ENCODE measurements at regions not wholly inside any gene's neighbourhood (a gene's known extent, or its start where the extent isn't known, plus 50 kb on each side); places are given as distances from the start of the nearest gene placed in this dataset.

DNA sequence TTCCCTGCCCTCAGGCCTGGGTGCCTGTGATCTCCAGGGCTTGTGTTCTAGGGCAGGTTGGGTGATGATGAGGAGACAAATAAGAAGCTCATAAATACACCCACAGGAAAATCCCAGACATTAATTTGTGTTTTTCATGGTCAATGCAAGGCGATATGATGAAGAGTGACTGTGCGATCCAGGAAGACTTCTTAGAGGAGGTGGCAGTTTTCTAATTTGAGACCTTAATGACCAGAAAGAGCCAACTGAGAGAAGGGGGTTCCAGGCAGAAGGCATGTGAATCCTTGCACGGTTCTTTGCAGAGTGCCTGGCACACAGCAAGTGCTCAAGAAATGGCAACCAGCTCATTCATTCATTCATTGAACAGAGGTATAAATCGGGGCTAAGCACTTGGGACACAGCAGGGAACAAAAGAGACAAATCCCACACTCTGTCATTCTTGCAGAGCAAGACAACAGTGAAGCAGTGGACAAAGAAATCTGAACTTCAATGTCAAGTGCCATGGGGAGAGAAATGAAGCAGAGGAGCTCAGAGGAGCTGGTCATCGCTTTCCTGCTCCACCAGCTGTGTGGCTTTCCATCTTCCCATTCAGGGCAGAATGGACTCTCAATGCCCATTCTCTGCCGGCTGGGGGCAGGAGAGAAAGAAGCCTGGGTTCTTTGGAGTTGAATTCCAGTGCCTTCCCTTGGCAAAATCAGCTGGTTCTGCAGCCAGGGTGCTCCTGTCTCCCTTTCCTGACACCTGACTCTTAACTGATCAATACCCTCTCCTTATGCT lies 128.3 kb downstream of the AACS start:
- DNase-seq, result no peak

DNA sequence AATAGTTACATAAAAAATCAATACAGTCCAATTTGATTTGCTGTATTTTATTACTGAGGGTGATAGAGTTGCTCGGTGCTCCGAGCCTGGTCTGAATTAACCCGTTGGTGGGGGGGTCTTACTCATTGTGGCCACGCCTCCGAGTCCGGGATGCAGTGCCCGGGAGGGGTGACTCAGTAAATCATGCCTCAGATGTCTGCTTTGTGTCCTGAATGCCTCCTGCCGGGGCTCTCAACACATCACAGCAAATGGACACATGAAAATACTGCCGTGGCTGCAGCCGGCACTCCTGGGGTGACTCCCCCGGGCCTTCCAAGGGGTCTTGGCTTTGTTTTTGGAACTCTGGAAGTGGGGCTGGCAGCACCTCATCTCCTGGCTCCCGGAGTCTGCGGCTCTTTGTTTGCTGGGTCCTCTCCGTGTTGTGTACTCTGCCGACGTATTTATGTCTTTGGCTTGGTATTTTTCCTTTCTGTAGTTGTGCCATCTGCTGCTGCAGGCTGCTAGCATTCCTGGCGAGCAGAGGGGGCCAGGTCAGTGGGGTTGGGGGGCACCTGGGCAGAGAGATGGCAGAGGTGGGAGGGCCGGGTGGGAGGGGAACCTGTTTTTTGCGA lies 129.0 kb downstream of the AACS start:
- DNase-seq, result no peak

DNA sequence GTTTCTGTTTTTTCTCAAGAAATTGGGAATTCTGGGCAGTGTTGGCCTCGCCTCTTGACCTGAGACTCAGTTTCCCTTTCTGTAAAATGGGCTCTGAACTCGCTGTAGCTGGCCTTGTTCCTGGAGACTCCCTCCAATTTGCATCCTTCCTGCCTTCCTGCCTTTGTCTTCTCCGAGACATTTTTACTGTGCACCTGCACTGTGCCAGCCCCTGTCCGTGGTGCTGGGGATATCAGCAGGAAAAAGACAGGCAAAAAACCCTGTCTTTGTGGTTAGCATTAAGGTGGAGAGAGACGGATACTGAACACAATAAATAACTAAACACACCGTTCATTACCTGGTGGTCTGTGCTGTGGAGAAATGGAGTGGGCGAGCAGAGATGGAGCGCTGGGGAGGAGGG lies 129.8 kb downstream of the AACS start:
- no peak for DNase-seq

DNA sequence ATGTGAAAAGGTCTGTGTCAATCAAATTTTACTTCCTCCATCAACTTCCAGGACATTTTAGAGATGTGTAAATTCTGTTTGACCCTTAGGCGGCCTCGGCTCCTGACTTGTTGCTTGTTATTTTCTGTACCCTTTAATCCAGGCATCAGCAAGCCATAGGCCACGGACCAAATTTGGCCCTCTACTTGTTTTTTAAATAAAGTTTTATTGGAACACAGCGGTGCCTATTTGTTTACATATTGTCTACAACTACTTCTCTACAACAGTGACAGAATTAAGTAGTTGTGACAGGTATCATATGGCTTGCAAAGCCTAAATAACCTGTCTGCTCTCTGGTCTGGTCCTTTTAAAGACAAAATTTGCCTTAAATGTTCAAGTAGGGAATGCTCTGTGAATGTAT lies 132.1 kb downstream of the AACS start:
- DNase-seq, result no peak

DNA sequence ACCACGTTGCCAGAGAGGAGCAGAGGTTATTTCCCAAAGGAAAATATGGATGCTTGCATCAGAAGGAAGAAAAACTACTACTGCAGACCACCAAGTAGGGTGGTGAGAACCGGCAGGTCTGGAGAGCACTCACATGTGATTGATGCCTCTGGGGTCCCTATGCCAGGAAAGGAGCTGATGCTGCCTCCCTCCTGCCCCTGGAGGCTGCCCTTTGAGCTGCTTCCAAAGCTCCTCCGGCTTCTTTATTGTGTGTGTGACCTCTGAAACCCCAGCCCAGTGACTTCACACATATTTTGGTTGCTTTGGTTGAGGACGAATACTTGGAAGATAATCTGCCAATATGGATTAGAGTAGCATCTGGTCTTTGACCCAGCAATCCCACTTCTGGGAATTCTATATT lies 133.4 kb downstream of the AACS start:
- DNase-seq, result no peak

DNA sequence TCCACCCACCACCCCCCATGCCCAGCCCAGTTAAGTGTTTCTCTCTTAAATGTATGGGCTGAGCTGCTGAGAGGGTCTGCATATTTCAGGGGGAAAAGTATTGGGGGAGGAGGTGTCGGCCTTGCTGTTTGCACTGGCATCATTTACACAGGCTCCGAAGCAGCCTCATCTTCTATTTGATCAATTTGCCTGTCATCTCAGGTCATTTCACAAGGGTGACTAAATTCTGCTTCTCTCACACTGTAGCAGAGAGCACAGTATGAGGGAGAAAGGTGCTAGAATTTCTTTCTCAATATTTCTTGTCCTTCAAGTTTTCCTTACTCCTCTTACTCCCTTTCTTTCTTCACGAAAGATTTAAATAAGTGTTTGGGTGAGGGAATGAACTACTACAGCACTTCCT lies 135.9 kb downstream of the AACS start:
- no peak for DNase-seq

DNA sequence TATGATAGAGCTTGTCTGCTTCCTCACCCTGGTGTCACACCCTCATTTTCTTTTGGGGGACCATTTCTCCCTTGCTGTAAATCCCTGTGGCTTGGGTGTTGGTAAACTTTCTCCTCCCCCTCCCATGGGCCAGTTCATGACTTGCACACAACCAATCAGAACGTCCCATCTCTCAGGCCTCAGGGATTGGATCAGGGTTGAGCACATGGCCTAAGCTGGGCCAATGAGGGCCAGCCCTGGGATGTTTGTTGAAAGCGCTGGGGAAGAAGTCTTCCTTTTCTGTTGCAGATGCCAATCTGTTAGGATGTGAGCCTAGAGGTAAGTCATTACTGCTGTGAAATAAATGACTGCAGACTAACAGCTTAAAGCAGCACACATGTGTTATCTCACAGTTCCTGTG lies 136.7 kb downstream of the AACS start:
- no peak for DNase-seq

DNA sequence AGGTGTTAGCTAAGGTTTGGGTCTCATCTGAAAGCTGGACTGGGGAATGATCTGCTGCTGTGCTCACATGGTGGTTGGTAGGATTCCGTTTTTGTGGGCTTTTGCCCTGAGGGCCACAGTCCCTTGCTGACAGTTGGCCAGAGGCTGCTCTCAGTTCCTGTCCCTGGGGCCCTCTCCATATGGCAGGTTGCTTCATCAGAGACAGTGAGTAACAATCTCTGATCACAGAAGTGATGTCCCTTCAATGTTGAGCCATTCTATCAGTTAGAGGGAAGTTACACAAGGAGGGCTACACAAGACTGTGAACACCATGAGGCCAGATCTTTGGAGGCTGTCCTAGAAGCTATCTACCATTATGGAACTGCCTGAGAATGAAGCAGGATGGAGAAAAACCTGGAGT lies 137.2 kb downstream of the AACS start:
- no peak for DNase-seq

DNA sequence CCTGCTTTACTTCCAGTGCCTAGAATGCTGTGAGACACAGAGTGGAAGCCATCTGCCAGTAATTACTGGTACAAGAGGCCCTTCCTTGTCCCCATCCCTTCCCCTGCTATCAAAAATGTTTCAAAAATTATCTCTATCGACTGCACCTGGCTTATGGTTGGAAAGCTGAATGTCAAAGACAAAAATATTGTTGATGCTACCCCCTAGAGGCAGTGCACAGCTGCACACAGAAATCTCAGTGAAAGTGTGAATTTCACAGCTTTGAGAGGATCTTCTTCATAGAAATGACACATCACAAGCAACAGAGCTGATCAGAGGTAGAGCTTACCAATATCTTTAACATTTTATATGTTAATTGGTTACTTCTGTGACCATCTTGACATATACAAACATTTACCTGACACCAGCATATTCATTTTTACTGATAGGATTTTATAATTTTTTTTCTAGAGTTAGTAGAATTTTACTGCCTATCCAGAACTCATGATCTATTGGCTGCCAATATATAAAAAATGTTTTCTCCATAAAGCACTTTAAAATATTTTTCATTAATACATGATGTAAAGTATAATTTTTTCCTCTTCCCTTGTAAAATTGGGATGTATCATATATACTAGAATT lies 138.0 kb downstream of the AACS start:
- DNase-seq, result no peak

DNA sequence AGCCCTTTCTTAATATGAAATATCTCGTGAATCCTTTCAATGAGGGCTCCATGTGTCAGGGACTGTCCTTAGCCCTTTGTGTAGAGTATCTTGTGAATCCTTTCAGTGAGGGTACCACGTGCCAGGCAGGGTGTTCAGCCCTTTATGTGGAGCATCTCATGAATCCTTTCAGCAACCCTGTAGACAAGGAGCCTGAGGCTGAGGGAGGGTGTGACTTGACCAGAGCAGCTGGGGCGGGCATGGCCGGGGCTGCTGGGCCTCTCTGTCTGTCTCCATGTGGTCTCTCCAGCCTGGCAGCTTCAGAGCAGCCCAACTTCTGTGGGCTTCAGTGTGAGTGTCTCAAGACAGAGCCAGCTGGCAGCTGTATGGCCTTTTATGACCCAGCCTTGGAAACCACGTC lies 140.2 kb downstream of the AACS start:
- DNase-seq, result no peak

DNA sequence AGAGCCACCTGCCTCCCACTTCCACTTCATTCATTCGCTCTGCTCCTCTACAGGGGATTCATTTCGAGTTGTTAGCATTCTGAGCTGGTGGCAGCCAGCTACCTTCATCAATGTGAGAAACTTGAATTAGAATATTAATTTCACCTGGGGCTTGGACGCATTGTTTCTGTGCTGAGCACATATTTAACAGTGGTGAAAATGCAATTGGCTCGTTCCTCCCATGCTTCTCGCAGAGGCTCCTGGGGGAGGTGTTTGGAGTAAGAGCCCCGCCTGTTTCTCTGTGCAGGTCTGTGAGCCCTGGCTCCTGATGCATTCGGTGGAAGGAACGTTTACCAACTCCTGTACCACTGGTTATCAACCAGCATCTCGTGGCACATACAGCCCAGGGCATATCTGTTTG lies 141.5 kb downstream of the AACS start:
- no peak for DNase-seq

DNA sequence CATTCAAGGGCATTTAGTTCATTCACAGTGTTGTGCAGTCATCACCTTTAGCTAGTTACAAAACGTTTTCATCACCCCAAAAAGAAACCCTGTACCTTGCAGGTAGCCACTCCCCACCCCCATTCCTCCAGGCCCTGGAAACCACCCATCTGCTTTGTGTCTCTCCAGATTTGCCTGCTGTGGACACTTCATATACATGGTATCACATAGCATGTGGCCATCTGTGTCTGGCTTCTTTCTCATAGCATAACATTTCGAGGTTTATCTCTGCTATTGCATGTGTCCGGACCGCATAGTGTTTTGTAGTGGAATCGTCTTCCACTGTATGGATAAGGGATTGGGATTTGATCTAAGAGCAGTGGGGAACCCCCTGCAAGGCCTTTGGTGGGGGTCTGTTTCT lies 143.1 kb downstream of the AACS start:
- DNase-seq, result no peak

DNA sequence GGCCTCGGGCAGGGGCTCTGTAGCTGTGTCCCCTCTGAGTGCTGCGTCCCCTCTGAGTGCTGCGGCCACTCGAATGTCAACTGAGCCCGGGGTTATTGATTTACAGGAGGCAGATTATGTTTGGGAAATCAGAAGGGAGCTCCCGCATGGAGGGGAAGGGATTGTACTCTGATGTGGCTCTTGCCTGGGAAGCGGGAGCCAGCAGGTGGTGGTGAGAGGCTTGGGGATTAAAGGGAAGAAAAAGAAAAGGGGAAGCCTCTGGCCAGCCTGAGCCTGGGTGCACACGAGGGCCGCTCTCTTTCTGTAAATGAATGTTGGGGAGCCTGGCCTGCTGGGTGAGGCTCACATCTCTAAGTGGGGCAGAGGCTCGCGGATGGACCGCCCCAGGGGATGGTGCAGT lies 143.7 kb downstream of the AACS start:
- DNase-seq, result no peak

DNA sequence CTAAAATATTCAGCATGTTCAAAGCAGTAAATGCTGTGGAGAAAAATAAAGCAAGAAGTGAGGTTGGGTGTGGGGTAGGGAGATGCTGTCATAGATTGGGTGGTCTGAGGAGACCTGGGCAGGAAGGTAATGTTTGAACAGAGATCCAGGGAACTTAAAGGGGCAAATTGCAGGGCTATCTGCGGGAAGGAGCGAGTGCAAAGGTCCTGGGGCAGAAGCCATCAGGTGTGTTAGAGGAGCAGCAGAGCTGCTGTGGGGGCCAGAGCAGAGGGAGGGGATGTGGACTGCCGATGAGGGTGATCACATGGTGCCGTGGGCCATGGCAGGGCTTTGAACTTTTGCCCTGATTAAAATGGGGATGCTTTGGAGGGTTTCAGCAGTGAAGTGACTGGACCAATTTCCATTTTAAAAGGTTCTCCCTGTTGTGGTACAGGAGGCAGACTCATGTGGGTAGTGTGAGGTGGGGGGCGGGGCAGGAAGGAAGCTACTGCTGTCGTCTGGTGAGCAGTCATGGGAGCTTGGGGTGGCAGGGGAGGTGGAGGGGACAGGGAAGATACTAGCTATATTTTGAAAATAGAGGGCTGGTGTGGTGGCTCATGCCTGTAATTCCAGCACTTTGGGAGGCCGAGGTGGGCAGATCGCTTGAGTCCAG lies 145.0 kb downstream of the AACS start:
- no peak for DNase-seq

DNA sequence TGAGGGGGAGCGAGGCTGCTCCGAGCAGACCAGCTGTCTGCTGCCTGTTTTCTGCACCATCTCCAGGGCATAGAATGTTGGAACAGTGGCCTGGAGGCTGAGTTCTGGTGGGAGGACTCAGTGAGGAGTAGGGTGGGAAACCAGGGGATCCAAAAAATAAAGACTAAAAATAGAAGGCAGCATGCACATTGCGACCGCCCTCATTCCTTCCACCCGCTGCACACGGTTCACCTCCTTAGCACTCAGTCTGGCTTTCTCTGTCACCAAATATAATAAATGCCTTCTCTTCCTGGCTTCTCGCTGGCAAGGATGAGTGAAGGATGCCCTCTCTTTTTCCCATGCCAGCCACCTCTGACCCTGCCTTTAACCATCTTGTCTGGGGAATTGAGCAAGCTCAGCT lies 146.2 kb downstream of the AACS start:
- no peak for DNase-seq

DNA sequence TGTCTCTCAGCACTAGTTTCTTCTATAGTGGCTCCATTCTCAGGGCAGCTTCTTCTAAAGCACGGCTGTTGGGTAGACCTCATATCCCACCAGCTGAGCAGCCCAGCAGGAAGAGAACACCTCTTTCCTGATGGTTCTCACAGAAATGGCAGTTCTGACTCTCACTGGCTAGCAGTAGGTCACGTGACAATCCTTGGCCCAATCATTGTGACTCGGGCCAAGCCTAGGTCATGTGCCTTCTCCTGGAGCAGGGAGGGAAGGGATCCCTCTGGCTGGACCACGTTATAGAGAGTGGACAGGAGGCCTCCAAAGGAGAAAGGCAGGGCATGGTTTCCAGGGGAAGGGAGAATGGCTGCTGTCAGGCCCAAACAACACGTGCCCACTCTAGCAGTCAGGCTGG lies 149.1 kb downstream of the AACS start:
- no peak for DNase-seq

DNA sequence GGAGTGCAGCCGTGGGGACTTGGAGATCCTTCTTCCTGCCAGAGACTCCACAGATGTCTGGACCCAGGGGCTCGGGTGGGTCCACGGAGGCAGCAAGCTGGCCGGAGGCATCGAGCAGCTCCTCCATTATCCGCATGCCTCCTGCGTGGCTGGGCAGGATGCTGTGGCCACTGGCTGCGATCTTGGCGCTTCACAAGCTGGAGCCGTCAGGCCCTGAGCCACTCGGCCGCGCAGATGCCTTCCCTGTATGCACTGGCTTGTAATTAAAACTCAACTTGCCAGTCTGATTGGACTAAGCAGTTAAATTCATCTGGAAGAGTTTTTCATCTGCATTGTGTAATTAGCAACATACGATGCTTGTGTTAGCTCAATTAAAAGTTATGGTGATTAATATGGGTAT lies 151.5 kb downstream of the AACS start:
- DNase-seq, result no peak

DNA sequence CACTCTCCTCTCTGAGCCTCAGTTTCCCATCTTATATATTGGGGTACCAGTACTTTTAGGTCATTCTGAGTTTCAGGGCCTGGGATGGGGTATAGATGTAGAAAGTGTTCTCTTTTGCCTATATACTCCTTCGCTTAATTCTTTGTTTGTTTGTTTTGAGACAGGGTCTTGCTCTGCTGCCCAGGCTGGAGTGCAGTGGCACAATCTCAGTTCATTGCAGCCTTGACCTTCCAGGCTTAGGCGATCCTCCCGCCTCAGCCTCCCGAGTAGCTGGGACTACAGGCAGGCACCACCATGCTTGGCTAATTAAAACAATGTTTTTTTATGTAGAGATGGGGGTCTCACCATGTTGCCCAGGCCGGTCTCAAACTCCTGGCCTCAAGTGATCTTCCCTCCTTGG lies 152.1 kb downstream of the AACS start:
- no peak for DNase-seq

DNA sequence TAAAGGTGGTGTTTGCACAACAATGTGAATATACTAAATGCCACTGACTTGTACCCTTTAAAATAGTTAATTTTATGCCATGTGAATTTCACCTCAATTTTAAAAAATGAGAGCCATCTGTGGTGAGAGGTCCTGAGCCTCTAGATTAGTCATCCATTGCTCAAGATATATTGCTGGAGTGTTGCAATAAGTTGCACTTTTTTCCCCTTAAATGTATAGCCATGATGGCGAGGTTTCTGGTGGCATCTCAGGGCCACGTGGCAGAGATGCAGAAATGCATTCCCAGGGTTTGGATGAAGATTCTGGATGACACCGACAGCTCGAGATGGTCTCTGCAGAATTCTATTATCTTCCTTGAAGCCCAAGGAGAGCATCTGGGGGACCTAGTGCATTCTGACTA lies 153.7 kb downstream of the AACS start:
- DNase-seq, result peak; percentile 19 to 58

DNA sequence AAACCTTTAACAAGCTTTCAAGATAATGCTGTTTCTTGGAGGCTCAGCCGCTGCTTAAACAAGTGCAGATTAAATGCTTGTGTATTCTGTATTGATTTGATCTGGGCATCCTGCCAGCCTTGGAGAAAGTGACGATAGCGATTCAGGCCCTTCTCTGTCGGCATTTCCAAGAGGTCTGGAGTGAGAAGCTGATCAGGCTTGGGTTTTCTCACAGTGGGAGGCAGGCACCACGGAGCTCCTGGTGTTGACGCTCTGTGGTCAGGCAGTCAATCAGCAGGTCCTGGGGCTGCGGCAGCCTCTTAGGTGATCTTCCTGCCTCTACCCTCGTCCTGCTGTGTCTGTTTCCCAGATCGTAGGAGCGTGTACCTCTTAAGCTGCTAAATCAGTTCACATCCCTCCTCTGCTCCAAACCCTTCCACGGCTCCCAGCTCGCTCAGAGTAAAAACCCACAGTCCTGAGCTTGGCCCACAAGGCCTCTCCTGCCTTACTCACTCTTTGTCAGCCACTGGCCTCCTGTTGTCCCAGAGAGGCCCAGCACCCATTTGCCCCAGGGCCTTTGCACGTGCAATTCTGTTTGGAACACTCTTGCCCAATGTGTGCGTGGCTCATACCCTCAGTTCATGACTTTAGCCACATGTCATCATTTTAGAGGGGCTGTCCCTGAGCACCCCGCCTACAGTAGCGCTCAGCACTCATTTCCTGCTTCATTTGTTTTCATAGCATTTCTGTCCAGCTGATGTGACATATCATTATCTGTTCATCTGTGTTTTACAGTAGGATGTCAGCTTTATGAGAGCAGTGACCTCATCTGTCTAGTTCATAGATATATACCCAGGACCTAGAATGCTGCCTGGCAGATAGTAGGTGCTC lies 155.4 kb downstream of the AACS start:
- no peak for DNase-seq

DNA sequence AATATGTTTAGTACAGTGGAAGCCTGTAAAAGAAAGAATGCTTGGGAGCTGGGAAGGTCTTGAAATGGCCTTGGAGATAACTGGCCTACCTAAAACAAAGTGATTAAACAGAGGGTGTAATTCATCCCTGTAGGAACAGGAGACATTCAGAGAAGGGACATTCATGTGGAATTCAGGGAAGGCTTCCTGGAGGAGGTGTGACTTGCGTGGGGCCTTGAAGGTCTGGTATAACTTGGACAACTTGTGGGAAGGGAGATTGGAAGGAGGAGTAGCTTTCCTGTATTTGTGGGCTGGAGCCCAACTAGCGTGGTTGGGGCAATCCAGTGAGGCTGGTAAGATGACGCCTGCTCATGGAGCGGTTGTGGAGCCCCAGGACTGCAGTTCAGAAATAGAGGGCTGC lies 156.4 kb downstream of the AACS start:
- DNase-seq, result no peak

DNA sequence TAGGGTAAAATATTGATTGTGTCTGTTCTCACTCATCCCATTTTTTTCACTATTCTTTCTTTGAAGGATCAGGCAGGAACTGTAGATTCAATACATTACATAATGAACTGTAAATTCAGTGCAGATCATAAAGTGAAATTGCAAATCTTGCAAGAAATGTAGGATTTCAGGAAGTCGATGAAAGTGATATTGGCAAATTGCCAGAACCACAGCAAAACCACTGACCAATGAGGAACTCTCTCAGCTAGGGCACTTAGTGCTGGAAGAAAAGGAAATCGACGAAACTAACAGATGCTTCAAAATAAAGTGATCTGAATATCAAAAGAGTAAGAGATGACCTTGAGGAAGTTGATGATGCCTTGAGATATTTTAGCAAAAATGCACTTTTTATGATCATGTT lies 157.6 kb downstream of the AACS start:
- peak; percentile 57 to 82 for DNase-seq

DNA sequence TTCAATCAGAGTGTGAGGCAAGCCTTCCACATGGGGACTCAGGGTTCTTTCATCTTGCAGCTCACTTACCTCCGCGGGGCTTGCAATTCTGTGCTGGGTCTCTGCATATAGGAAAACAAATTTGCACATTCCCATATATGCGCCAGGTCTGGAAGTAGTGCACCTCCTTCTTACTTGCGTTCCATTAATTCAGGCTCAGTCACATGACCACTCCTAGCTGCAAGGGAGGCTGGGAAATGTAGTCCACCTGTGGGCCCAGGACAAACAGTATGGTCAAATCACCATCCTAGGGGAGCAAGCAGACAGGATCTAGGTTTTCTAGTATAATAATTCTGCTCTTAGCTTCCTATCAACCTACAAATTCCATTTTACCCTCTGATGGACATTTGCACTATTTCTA lies 160.4 kb downstream of the AACS start:
- DNase-seq, result no peak
